ENCODE measurements at regions not wholly inside any gene's neighbourhood (a gene's known extent, or its start where the extent isn't known, plus 50 kb on each side); places are given as distances from the start of the nearest gene placed in this dataset.
"Not testable (repeated sequence)": the region's sequence is repeated elsewhere in the genome, so short reads cannot be mapped to it uniquely, and the experiment has no call there.

DNA sequence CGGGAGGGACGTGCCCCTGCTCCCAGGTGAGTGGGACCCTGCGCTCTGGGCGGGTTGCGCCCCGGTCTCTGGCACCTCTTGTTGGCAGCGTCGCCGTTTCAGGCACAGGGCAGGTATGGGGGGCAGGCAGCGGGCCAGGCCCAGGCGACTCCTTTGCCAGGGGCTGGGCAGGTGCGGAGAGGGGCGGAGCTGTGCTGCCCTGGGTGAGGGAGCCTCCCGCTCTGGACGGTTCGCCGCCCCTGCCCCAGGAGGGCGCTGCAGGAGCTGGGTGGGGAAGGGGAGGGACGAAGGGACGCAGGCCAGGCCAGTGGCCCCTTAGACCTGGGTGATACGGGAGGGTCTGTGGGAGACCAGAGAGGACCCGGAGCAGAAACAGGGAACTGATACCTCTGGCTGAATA is 663.9 kb upstream of the DEFB115 start:
- no peak overlapping the region for H3K9ac ChIP-seq (ENCODE audit: low read depth, low read length)
- H3K36me3 ChIP-seq (ENCODE audit: insufficient read depth, low read length), result no peaks in the 10 kb centered on the region
- H3K4me1 ChIP-seq (ENCODE audit: insufficient read depth, low read length), result no peaks in the 10 kb centered on the region
- no peaks in the 10 kb centered on the region for H3K9me3 ChIP-seq (ENCODE audit: control insufficient read depth, insufficient read depth, low read length)

DNA sequence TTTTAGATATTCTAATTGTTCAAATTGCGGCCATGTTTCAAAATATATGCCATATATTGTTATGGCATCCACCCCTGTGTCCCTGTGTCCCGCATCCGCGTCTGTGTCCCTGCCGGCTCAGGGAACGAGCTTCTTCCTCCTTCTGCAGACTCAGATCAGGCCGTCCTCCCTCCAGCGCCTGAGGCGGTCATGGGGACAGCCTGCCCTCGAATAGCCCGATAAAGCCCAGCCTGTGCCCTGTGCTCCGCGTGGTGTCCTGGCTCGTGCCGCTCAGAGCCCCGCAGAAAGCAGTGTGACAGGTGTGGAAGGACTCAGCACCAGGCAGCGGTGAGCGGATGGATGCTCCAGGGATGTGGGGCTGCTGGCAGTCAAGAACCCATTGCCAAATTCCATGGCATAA is 663.4 kb upstream of the DEFB115 start:
- no peaks in the 10 kb centered on the region for H3K9me3 ChIP-seq (ENCODE audit: control insufficient read depth, insufficient read depth, low read length)
- H3K9ac ChIP-seq (ENCODE audit: low read depth, low read length), result no peak overlapping the region

DNA sequence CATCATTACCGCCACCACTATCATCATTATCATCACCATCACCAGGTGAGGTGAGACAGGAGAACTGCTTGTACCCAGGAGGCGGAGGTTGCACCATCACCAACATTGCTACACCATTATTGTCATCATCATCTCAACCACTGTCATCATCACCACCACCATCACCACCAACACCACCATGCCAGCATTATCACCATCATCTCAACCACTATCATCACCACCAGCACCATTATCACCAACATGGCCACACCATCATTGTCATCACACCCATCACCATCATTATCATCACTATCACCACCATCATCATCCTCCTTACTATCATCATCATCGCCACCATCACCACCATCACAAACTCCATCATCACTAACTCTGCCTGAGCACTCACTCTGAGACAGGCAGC is 661.8 kb upstream of the DEFB115 start:
- H3K9ac ChIP-seq (ENCODE audit: low read depth, low read length), result no peak overlapping the region

More for the DNA sequence above, 663.4 kb upstream of the DEFB115 start:
- no peaks in the 10 kb centered on the region for H3K36me3 ChIP-seq (ENCODE audit: insufficient read depth, low read length)
- no peaks in the 10 kb centered on the region for H3K4me1 ChIP-seq (ENCODE audit: insufficient read depth, low read length)

DNA sequence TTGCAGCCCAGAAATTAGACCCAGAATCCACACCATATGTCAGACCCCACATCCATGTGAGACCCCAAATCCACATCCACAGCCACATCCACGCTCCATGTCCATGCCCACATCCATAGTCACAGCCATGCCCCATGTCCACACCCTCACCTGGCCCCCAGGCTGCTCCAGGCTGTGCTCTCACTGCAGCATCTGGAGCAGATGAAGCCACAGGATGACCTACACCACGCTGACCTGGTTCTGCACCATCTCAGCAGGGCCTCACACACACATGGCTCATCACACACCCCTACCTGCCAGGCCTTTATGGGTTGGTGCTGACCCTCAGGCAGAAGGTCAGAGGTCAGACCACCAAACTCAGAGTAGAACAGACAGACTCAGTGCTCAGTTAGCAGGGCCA is 660.0 kb upstream of the DEFB115 start:
- H3K9ac ChIP-seq (ENCODE audit: low read depth, low read length); H3K9me3 ChIP-seq (ENCODE audit: control insufficient read depth, insufficient read depth, low read length); H3K36me3 ChIP-seq (ENCODE audit: insufficient read depth, low read length); H3K4me1 ChIP-seq (ENCODE audit: insufficient read depth, low read length): not testable (repeated sequence)

More for the DNA sequence above, 661.8 kb upstream of the DEFB115 start:
- H3K36me3 ChIP-seq (ENCODE audit: insufficient read depth, low read length), result no peaks in the 10 kb centered on the region
- H3K4me1 ChIP-seq (ENCODE audit: insufficient read depth, low read length), result no peaks in the 10 kb centered on the region
- no peaks in the 10 kb centered on the region for H3K9me3 ChIP-seq (ENCODE audit: control insufficient read depth, insufficient read depth, low read length)

DNA sequence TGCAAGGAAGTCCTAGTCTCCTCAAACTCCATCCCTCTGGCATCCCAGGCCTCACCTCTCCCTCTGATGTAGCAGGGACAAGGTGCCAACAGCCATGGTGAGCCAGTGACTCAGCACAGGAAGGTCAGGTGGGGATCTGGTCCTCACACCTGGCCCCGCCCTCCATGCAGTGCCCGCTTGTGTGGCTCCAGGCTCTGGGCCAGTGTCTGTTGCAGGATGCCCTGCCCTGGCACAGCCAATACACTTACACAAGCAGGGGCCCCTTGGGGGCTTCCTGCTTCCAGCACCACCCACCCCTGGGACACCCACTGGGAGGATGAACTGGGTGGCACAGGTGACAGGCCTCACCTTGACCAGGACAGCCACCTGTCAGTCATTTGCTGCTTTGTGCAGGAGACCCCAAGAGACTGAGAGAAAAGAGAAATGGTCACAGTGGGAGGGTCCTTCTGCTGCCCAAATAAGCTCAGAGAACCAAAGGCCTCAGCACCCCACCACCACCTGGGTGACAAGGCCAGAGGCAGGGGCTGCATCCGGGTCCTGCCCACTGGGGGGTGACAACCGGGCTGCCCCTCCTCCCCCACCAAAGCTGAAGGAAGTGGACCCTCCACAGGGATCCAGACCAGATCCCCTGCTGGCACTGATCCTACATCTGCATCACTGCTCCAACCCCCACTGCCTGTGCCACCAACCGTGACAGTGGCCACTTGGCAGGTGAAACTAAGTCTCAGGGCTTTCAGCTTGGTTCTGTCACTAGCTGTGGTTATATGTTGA is 658.8 kb upstream of the DEFB115 start:
- H3K9me3 ChIP-seq (ENCODE audit: control insufficient read depth, insufficient read depth, low read length), result no peaks in the 10 kb centered on the region
- H3K9ac ChIP-seq (ENCODE audit: low read depth, low read length), result no peak overlapping the region
- no peaks in the 10 kb centered on the region for H3K4me1 ChIP-seq (ENCODE audit: insufficient read depth, low read length)
- H3K36me3 ChIP-seq (ENCODE audit: insufficient read depth, low read length), result no peaks in the 10 kb centered on the region

DNA sequence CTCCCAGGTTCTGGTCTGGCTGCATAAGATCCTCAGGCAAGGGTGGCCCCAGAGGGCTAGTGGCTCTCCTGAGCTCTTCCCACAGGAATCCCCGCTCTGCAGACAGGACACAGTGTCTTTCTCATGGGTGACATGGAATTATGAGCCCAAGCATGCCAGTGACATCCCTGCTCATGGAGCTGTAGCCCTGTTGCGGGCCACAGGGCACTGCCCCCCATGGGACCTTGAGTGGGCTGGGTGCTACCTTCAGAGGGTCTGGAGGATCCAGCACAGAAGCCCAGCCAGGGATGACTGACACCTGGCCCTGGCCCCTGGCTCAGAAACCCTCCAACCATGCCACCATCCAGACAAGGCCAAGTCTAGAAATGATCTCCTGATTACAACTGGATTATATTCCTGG is 657.5 kb upstream of the DEFB115 start:
- Histone ChIP-seq H3K36me3 (ENCODE audit: insufficient read depth, low read length) (no peaks in the 10 kb centered on the region), H3K9me3 (ENCODE audit: control insufficient read depth, insufficient read depth, low read length) (no peaks in the 10 kb centered on the region), H3K9ac (ENCODE audit: low read depth, low read length) (no peak overlapping the region), H3K4me1 (ENCODE audit: insufficient read depth, low read length) (no peaks in the 10 kb centered on the region)

DNA sequence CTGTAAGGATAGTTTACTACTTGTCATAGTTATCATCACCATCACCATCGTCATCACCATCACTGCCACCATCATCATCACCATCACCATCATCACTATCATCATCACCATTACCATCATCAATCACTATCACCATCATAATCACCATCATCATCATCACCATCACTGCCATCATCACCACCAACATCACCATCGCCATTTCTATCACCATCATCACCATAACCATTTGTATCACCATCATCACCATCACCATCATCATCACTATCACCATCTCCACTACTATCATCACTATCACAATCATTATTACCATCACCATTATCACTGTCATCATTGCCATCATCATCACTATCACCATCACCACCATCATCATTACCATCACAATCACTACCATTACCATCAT is 655.5 kb upstream of the DEFB115 start:
- H3K9me3 ChIP-seq (ENCODE audit: control insufficient read depth, insufficient read depth, low read length), result no peaks in the 10 kb centered on the region; the same call in 1 of the 2 replicates
- no peaks in the 10 kb centered on the region for H3K36me3 ChIP-seq (ENCODE audit: insufficient read depth, low read length)
- no peaks in the 10 kb centered on the region for H3K4me1 ChIP-seq (ENCODE audit: insufficient read depth, low read length)
- no peak overlapping the region for H3K9ac ChIP-seq (ENCODE audit: low read depth, low read length)

DNA sequence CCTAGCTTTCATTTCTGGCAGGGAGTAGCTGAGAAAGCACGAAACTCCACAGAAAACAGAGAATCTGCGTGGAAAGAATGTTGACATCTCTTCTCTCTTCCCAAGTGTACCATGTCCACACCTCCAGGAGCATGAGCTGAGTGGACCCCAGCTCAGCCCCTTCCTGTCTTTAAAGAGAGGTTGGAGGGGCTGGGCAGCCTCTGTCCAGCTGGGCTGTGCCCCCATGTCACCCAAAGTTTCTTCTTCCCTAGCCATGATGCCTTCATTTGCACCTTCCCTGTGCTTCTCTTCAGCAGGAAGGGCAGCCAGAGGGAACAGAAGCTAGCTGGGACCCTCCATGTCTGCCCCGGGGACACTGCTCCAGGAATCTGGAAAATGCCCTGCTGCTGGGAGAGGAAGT is 655.0 kb upstream of the DEFB115 start:
- Histone ChIP-seq H3K9ac (ENCODE audit: low read depth, low read length) (no peak overlapping the region), H3K4me1 (ENCODE audit: insufficient read depth, low read length) (no peaks in the 10 kb centered on the region), H3K36me3 (ENCODE audit: insufficient read depth, low read length) (no peaks in the 10 kb centered on the region), H3K9me3 (ENCODE audit: control insufficient read depth, insufficient read depth, low read length) (no peaks in the 10 kb centered on the region; the same call in 1 of the 2 replicates)

DNA sequence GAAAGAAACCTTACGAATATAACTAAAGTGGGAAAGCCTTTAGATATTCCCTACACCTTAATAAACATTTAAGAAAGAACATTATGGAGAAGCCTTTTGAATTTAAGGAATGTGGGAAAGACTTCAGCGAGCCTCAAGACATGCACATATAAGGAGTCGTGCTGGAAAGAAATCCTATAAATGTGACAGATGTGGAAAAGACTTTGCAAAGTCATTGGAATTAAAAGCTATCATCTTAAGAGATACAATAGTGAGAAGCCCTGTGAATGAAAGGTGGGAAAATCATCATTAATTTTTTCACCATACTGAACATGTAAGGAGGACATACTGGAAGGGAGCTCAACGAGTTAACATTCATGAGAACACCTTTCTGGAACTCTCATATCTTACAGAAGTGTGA is 650.5 kb upstream of the DEFB115 start:
- H3K9ac ChIP-seq (ENCODE audit: low read depth, low read length), result no peak overlapping the region
- no peaks in the 10 kb centered on the region; the same call in 1 of the 2 replicates for H3K9me3 ChIP-seq (ENCODE audit: control insufficient read depth, insufficient read depth, low read length)
- no peaks in the 10 kb centered on the region for H3K4me1 ChIP-seq (ENCODE audit: insufficient read depth, low read length)
- no peaks in the 10 kb centered on the region for H3K36me3 ChIP-seq (ENCODE audit: insufficient read depth, low read length)

DNA sequence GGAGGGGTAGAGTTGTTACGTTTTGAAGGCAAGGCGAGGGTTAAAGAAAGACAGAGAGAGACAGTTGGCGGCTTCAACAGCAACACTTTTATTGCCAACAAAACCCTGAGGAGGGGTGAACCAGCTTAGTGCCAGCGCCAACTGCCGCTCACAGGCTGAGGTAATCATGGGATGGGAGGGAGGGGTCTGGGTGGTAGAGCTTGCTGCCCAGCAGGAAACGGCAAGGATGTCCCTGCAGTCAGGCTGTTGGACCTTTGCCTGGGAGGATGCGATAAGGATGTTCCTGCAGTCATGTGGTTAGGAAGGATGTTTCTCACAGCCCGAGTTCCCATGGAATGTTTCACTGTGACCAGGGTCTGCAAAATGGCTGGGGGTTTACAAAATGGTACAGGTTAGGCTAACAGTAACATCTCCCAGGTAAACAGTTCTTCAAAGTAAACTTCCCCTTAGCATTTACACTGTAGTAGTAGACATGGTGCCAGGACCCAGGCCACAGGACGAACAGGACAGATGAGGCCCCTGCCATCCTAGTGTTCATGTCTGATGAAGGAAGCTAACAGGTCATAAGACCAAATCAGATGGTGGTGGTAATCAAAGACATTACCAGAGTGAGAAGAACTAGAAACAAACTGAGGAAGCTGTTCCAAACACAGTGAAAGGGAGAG is 647.3 kb upstream of the DEFB115 start:
- no peaks in the 10 kb centered on the region for H3K4me1 ChIP-seq (ENCODE audit: insufficient read depth, low read length)
- no peaks in the 10 kb centered on the region; the same call in 1 of the 2 replicates for H3K9me3 ChIP-seq (ENCODE audit: control insufficient read depth, insufficient read depth, low read length)
- no peaks in the 10 kb centered on the region; the same call in 1 of the 2 replicates for H3K36me3 ChIP-seq (ENCODE audit: insufficient read depth, low read length)
- no peak overlapping the region for H3K9ac ChIP-seq (ENCODE audit: low read depth, low read length)

DNA sequence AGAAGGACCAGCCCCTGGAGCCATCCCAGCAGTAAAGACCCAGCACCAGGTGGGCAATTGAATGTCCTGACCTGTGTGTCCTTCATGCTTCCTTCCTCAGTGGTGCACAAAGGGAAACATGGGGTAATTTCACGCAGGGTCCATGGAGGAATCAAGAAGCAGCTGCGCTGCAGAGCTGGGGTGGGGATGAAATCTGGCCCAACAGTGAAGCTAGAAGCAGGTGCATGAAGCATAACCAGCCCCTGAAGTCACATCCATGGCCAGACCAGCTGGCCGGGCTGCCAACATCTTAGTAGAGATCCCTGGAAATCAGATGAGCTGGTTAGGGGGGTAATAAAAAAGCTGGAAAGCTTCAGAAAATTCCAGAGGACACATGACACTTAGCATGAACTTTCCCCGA is 646.7 kb upstream of the DEFB115 start:
- Histone ChIP-seq H3K9ac (ENCODE audit: low read depth, low read length) (no peak overlapping the region), H3K36me3 (ENCODE audit: insufficient read depth, low read length) (no peaks in the 10 kb centered on the region; the same call in 1 of the 2 replicates), H3K9me3 (ENCODE audit: control insufficient read depth, insufficient read depth, low read length) (no peaks in the 10 kb centered on the region; the same call in 1 of the 2 replicates), H3K4me1 (ENCODE audit: insufficient read depth, low read length) (no peaks in the 10 kb centered on the region)

DNA sequence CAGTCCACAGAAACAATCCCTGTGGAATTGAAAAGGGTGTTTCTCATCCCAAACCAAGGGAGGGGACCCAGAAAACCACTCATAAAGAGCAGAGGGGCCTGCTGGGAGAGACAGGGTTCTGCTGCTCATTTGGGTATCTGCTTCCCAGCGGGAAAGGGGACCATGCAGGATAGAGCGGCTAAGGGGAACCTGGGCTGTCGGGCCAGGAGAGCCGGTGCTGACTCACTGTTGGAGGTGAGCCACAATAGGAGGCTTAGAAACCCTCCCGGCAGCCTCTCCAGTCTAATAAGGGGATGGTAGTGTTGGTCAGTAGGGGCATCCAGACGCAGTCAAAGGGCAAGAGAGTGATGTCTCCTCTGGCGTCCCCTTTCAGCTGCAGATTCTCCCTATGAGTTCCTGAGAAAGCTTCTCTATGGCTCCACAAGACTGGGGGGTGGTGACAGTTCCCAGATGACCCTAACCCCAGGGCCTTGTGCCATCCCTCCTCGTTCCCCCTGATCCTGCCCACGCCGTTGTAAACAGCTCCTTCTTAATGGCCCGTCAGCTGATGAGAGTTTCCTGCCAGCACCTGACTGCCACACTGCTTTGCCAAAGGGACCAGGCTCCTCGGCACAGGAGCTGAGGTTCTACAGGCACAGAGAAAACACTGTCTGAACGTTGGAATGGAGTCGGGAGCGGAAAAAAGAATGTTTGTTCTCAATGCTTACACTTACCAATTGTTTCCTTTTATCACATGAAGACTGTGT is 646.1 kb upstream of the DEFB115 start:
- Histone ChIP-seq H3K4me1 (ENCODE audit: insufficient read depth, low read length) (no peaks in the 10 kb centered on the region), H3K9me3 (ENCODE audit: control insufficient read depth, insufficient read depth, low read length) (no peaks in the 10 kb centered on the region; the same call in 1 of the 2 replicates), H3K36me3 (ENCODE audit: insufficient read depth, low read length) (no peaks in the 10 kb centered on the region; the same call in 1 of the 2 replicates), H3K9ac (ENCODE audit: low read depth, low read length) (no peak overlapping the region)

DNA sequence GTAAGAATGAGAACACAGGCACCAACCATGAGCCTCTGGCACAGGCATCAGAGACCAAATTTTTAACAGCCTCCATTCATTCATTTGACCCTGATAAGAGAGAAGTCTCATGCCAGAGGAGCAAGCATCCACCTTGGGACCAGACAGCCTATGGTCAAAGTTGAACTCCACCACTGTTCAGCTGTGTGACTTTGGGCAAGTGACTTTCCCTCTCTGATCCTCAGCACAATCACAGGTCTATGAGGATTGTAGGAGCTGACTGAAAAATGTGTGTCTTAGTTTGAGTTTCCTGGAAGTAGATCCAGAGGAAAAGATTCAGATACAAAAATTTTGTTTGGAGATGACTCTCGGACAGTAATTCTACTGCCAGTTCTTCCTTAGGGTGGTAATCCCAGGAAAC is 645.1 kb upstream of the DEFB115 start:
- Histone ChIP-seq H3K9me3 (ENCODE audit: control insufficient read depth, insufficient read depth, low read length) (no peaks in the 10 kb centered on the region), H3K4me1 (ENCODE audit: insufficient read depth, low read length) (no peaks in the 10 kb centered on the region), H3K9ac (ENCODE audit: low read depth, low read length) (no peak overlapping the region), H3K36me3 (ENCODE audit: insufficient read depth, low read length) (no peaks in the 10 kb centered on the region; the same call in 1 of the 2 replicates)

DNA sequence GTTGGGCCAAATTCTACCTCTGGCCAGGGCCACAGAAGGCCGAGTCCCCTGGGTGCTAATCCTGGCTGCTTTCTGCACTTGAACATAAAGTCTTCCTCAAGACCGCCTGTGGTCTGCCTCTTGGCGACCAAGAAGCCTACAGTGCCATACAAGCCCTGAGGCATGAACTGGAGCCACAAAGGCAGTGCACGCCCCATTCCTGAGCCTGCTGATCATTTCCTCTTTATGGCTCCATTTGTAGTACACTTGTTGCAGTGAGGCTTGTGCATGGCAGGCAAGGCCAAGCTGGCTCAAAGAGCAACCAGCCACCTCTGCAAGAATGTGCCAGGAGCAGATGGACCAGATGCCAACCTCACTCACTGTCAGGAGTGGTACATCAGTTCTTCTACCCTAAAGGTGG is 636.1 kb upstream of the DEFB115 start:
- H3K9ac ChIP-seq (ENCODE audit: low read depth, low read length); H3K4me1 ChIP-seq (ENCODE audit: insufficient read depth, low read length); H3K9me3 ChIP-seq (ENCODE audit: control insufficient read depth, insufficient read depth, low read length); H3K36me3 ChIP-seq (ENCODE audit: insufficient read depth, low read length): not testable (repeated sequence)
